HCT116 (cell line): ENCODE measurements at regions not wholly inside any gene's neighbourhood (a gene's known extent, or its start where the extent isn't known, plus 50 kb on each side); places are given as distances from the start of the nearest gene placed in this dataset.

Experiments used
- ATAC-seq: fragments of 200-7000 bp; cut with Tn5 transposase; 2 replicates; pipeline ENCODE4 v1.9.1; 2020; ENCODE audit warnings: mild to moderate bottlenecking, moderate library complexity
- BruUV-seq: library from RNA; stranded (reverse); fragments of 400-500 nt; replicated peaks from 2 replicates; lab custom pipeline; 2021; lab: Mats Ljungman, UMichigan
- CTCF ChIA-PET: fragments of 300-600 bp; sonication (Branson Sonifier 250); formaldehyde crosslinking; loops from one replicate; lab custom pipeline; 2021; ENCODE audit warnings: antibody characterized with exemption; lab: Charles Lee
- POLR2A ChIA-PET: fragments of 300-600, 350-600 bp; sonication (Branson Sonifier 250); formaldehyde crosslinking; loops from one replicate; lab custom pipeline; 2021; ENCODE audit warnings: antibody characterized with exemption; lab: Charles Lee
- RAD21 ChIA-PET, 2 experiments: fragments of 300-600 bp; sonication (Branson Sonifier 250); formaldehyde crosslinking; loops; one replicate each; lab custom pipeline; 2023; ENCODE audit warnings: low total read pairs in 2 of 2; ENCODE audit not compliant: uncharacterized antibody in 2 of 2, unreplicated experiment in 2 of 2, low non-redundant PET in 1 of 2; lab: Charles Lee
- DNase-seq: peaks from one replicate; pipeline ENCODE4 v3.0.0-alpha.2; 2010; ENCODE audit warnings: low read depth, low spot score
- H2AFZ ChIP-seq: fragments of 200-600 bp; shearing (Covaris generic), sonication (generic); 2 replicates; pipeline ENCODE4 v1.6.1; 2017; ENCODE audit warnings: low read depth, mixed run types, mixed read lengths, antibody characterized with exemption, low read length; ENCODE audit not compliant: poor library complexity, severe bottlenecking
- H3K27ac ChIP-seq: 2 replicates; pipeline ENCODE4 v1.5.1; 2012; ENCODE audit warnings: low read depth, low read length
- H3K27me3 ChIP-seq: fragments of 200-600 bp; sonication (generic); 2 replicates; pipeline ENCODE4 v1.6.1; 2016; ENCODE audit warnings: mixed run types, low read length, mixed read lengths; ENCODE audit not compliant: insufficient read depth
- H3K36me3 ChIP-seq, 2 experiments: fragments of 200-500 bp in 1 of 2; fragments of 200-600 bp in 1 of 2; sonication (Bioruptor generic) in 1 of 2; sonication (generic) in 1 of 2; 2 replicates each; pipeline versions ENCODE4 v1.5.1 to v1.6.1; 2014 to 2016; ENCODE audit warnings: low read length in 2 of 2, inconsistent platforms in 1 of 2, mixed read lengths in 1 of 2, mixed run types in 1 of 2; ENCODE audit not compliant: insufficient read depth in 2 of 2, control insufficient read depth in 1 of 2
- H3K4me1 ChIP-seq, 2 experiments: fragments of 200-600 bp in 1 of 2; sonication (generic) in 1 of 2; 2 replicates each; pipeline versions ENCODE4 v1.5.1 to v1.6.1; 2012 to 2017; ENCODE audit warnings: low read length in 2 of 2, inconsistent platforms in 1 of 2, mild to moderate bottlenecking in 1 of 2, mixed read lengths in 1 of 2, mixed run types in 1 of 2, moderate library complexity in 1 of 2; ENCODE audit not compliant: insufficient read depth in 2 of 2, control insufficient read depth in 1 of 2
- H3K4me2 ChIP-seq: fragments of 200-600 bp; sonication (generic); 2 replicates; pipeline ENCODE4 v1.6.1; 2017; ENCODE audit warnings: mixed run types, low read length, mixed read lengths
- H3K4me3 ChIP-seq, 2 experiments: fragments of 200-600 bp in 1 of 2; sonication (generic) in 1 of 2; replicated peaks in 1 of 2; 2 replicates each; pipeline ENCODE4 v1.5.1; 2011 to 2016; ENCODE audit warnings: low read length in 2 of 2, control low read depth in 1 of 2, low read depth in 1 of 2, mild to moderate bottlenecking in 1 of 2, mixed read lengths in 1 of 2, mixed run types in 1 of 2
- H3K79me2 ChIP-seq: fragments of 200-600 bp; sonication (generic); 2 replicates; pipeline ENCODE4 v1.6.1; 2017; ENCODE audit warnings: mild to moderate bottlenecking, mixed run types, low read length, moderate library complexity, mixed read lengths; ENCODE audit not compliant: insufficient read depth
- H3K9ac ChIP-seq: fragments of 200-600 bp; sonication (generic); 2 replicates; pipeline ENCODE4 v1.6.1; 2016; ENCODE audit warnings: low read length, mixed read lengths
- H3K9me2 ChIP-seq: fragments of 200-600 bp; sonication (generic), shearing (Covaris generic); 2 replicates; pipeline ENCODE4 v1.6.1; 2017; ENCODE audit warnings: mixed run types, mild to moderate bottlenecking, moderate library complexity; ENCODE audit not compliant: insufficient read depth
- H3K9me3 ChIP-seq, 2 experiments: fragments of 200-500 bp in 1 of 2; fragments of 200-600 bp in 1 of 2; sonication (Bioruptor generic) in 1 of 2; sonication (generic) in 1 of 2; 2 replicates each; pipeline ENCODE4 v1.6.1; 2014 to 2017; ENCODE audit warnings: low read length in 2 of 2, mixed read lengths in 2 of 2, inconsistent platforms in 1 of 2, low read depth in 1 of 2, mild to moderate bottlenecking in 1 of 2, mixed run types in 1 of 2, moderate library complexity in 1 of 2; ENCODE audit not compliant: control insufficient read depth in 1 of 2, insufficient read depth in 1 of 2
- H4K20me1 ChIP-seq: fragments of 200-600 bp; sonication (generic), shearing (Covaris generic); 2 replicates; pipeline ENCODE4 v1.6.1; 2017; ENCODE audit warnings: mixed run types, mild to moderate bottlenecking, moderate library complexity; ENCODE audit not compliant: insufficient read depth
- CBX3 ChIP-seq: IDR thresholded peaks from 2 replicates; pipeline ENCODE4 v1.6.1; 2012; ENCODE audit warnings: low read depth
- CEBPB ChIP-seq: IDR thresholded peaks from 2 replicates; pipeline ENCODE4 v1.6.1; 2012; ENCODE audit warnings: low read depth
- EGR1 ChIP-seq: IDR thresholded peaks from 2 replicates; pipeline ENCODE4 v1.6.1; 2012; ENCODE audit warnings: low read depth
- EZH2 ChIP-seq: fragments of 200-600 bp; sonication (generic); IDR thresholded peaks from 2 replicates; pipeline ENCODE4 v1.6.1; 2017; ENCODE audit warnings: antibody characterized with exemption, mixed run types
- FOSL1 ChIP-seq: IDR thresholded peaks from 2 replicates; pipeline ENCODE4 v1.6.1; 2012; ENCODE audit warnings: low read depth
- JUND ChIP-seq: IDR thresholded peaks from 2 replicates; pipeline ENCODE4 v1.6.1; 2012
- POLR2A ChIP-seq: IDR thresholded peaks from 2 replicates; pipeline ENCODE4 v1.7.0; 2011; ENCODE audit warnings: borderline replicate concordance; ENCODE audit not compliant: insufficient read depth, insufficient read length; ENCODE audit errors: extremely low read depth
- POLR2AphosphoS5 ChIP-seq: IDR thresholded peaks from 2 replicates; pipeline ENCODE4 v1.6.1; 2011; ENCODE audit warnings: mild to moderate bottlenecking, low read depth, low read length, moderate library complexity
- SIN3A ChIP-seq: IDR thresholded peaks from 2 replicates; pipeline ENCODE4 v1.6.1; 2012; ENCODE audit warnings: low read depth
- SRF ChIP-seq: IDR thresholded peaks from 2 replicates; pipeline ENCODE4 v1.6.1; 2012; ENCODE audit warnings: low read depth
- TCF7L2 ChIP-seq: IDR thresholded peaks from 2 replicates; pipeline ENCODE4 v1.7.0; 2011; ENCODE audit warnings: borderline replicate concordance, inconsistent platforms; ENCODE audit not compliant: insufficient read depth, insufficient read length; ENCODE audit errors: extremely low read depth
- YY1 ChIP-seq: IDR thresholded peaks from 2 replicates; pipeline ENCODE4 v1.6.1; 2011; ENCODE audit warnings: low read length, low read depth, moderate library complexity, mild to moderate bottlenecking; ENCODE audit not compliant: insufficient replicate concordance; ENCODE audit errors: extremely low read depth
- ZNF274 ChIP-seq: fragments of 200-500 bp; sonication (Bioruptor generic); IDR thresholded peaks from 2 replicates; pipeline ENCODE4 v1.6.1; 2014; ENCODE audit warnings: mild to moderate bottlenecking, low read depth, low read length, inconsistent platforms
- intact Hi-C: fragments of 100-400 bp; cut with micrococcal nuclease; formaldehyde crosslinking; loops from 2 replicates; pipeline ENCODE4 v1.10.0; 2022
- TF ChIP-seq, protein P1 (sequence below), 3 experiments: fragments of 200-600 bp in 1 of 3; sonication (generic) in 1 of 3; IDR thresholded peaks in 2 of 3; conservative IDR thresholded peaks in 1 of 3; 2 replicates each; pipeline ENCODE4 v1.5.1; 2012 to 2017; ENCODE audit warnings: low read depth in 2 of 3, low read length in 2 of 3, antibody characterized with exemption in 1 of 3, borderline replicate concordance in 1 of 3, control low read depth in 1 of 3, mild to moderate bottlenecking in 1 of 3, mixed read lengths in 1 of 3, mixed run types in 1 of 3, moderate library complexity in 1 of 3; ENCODE audit not compliant: insufficient read depth in 1 of 3
- TF ChIP-seq, protein P2 (sequence below): IDR thresholded peaks from 2 replicates; pipeline ENCODE4 v1.6.1; 2011; ENCODE audit warnings: mild to moderate bottlenecking, low read length, moderate library complexity; ENCODE audit not compliant: insufficient replicate concordance; ENCODE audit errors: extremely low read depth
- TF ChIP-seq, protein P3 (sequence below): IDR thresholded peaks from 2 replicates; pipeline ENCODE4 v1.6.1; 2012

DNA sequence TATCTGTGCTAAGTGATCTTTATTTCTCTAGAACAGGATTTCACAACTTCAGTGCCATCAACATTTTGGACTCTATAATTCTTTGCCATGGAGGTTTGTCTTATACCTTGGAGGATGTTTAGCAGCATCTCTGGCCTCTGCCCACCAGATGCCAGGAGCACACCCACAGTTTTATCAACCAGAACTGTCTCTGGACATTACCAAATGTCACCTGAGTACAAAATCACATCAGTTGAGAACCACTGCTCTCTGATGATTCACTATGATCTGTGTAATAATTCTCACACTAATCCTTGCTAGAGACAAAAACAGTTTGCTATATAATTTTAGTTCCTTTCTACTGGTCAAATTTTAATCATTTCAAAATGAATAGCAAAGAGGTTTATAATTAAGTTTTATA, 102.8 kb upstream of the AMZ2 start:
- no peaks in the 10 kb centered on the region for H3K9me3 ChIP-seq
- no peaks in the 10 kb centered on the region for H3K9me2 ChIP-seq
- TF ChIP-seq SIN3A = no peak
- no peak for TF ChIP-seq SRF
- no peak for TF ChIP-seq CEBPB
- TF ChIP-seq TCF7L2 = no peak
- no peak for TF ChIP-seq JUND
- TF ChIP-seq CBX3 = no peak
- DNase-seq (no peak), ATAC-seq (no peak)
- H2AFZ ChIP-seq = no peak overlapping the region
- H4K20me1 ChIP-seq = no peaks in the 10 kb centered on the region
- no TSS peak for BruUV-seq
- no peak overlapping the region for H3K4me3 ChIP-seq
- H3K4me1 ChIP-seq = no peaks in the 10 kb centered on the region
- no peak overlapping the region for H3K27ac ChIP-seq
- no peak overlapping the region for H3K9ac ChIP-seq
- H3K36me3 ChIP-seq = no peaks in the 10 kb centered on the region
- no peak overlapping the region for H3K4me2 ChIP-seq
- H3K27me3 ChIP-seq = no peaks in the 10 kb centered on the region
- CTCF ChIA-PET = no interaction called here
- intact Hi-C loops = no loop called here
- POLR2A ChIA-PET = no interaction called here
- RAD21 ChIA-PET = no interaction called here
- H3K79me2 ChIP-seq = no peaks in the 10 kb centered on the region

DNA sequence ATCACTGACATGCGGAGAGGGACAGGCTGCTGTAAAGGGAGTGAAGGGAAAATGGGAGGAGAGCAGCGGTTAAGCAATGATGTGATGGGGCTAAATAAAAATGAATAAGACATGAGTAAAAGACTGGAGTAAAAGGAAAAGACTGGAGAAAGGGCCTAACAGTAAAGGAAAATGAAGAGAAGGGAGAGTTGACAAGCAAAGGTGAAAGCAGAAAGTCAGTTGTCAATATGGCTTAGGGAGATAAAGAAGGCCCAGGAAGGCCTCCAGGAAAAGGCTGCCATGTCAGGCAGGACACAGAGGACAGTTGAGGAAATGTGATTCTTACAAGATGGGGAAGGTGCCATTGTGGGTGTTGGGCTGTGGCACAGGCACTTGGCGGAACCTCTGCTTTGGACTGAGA, 98.9 kb upstream of the AMZ2 start:
- H2AFZ ChIP-seq = no peak overlapping the region
- H3K4me2 ChIP-seq = no peak overlapping the region
- H3K9me3 ChIP-seq = no peaks in the 10 kb centered on the region
- H3K36me3 ChIP-seq = no peaks in the 10 kb centered on the region
- H3K27me3 ChIP-seq = no peaks in the 10 kb centered on the region
- intact Hi-C loops = no loop called here
- no peaks in the 10 kb centered on the region for H3K4me1 ChIP-seq
- H3K79me2 ChIP-seq = no peaks in the 10 kb centered on the region
- ATAC-seq = no peak
- ChIA-PET POLR2A (no interaction called here), RAD21 (no interaction called here), CTCF (no interaction called here)
- H3K9me2 ChIP-seq = no peaks in the 10 kb centered on the region
- H4K20me1 ChIP-seq = no peaks in the 10 kb centered on the region
- DNase-seq = no peak
- no peak overlapping the region for H3K4me3 ChIP-seq
- no TSS peak for BruUV-seq
- no peak overlapping the region for H3K9ac ChIP-seq
- TF ChIP-seq SIN3A = no peak
- TF ChIP-seq TCF7L2 = no peak
- TF ChIP-seq YY1 = no peak
- TF ChIP-seq CBX3 = no peak
- no peak for TF ChIP-seq POLR2A
- TF ChIP-seq, protein P1, sequence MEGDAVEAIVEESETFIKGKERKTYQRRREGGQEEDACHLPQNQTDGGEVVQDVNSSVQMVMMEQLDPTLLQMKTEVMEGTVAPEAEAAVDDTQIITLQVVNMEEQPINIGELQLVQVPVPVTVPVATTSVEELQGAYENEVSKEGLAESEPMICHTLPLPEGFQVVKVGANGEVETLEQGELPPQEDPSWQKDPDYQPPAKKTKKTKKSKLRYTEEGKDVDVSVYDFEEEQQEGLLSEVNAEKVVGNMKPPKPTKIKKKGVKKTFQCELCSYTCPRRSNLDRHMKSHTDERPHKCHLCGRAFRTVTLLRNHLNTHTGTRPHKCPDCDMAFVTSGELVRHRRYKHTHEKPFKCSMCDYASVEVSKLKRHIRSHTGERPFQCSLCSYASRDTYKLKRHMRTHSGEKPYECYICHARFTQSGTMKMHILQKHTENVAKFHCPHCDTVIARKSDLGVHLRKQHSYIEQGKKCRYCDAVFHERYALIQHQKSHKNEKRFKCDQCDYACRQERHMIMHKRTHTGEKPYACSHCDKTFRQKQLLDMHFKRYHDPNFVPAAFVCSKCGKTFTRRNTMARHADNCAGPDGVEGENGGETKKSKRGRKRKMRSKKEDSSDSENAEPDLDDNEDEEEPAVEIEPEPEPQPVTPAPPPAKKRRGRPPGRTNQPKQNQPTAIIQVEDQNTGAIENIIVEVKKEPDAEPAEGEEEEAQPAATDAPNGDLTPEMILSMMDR (IDR thresholded peaks at IDR 0.05 in 2 of 3, conservative IDR thresholded peaks at IDR 0.05 in 1 of 3; ENCODE audit: borderline replicate concordance in 1 of 3, insufficient read depth in 1 of 3, low read depth in 2 of 3, low read length in 2 of 3) = no peak
- TF ChIP-seq, protein P2, sequence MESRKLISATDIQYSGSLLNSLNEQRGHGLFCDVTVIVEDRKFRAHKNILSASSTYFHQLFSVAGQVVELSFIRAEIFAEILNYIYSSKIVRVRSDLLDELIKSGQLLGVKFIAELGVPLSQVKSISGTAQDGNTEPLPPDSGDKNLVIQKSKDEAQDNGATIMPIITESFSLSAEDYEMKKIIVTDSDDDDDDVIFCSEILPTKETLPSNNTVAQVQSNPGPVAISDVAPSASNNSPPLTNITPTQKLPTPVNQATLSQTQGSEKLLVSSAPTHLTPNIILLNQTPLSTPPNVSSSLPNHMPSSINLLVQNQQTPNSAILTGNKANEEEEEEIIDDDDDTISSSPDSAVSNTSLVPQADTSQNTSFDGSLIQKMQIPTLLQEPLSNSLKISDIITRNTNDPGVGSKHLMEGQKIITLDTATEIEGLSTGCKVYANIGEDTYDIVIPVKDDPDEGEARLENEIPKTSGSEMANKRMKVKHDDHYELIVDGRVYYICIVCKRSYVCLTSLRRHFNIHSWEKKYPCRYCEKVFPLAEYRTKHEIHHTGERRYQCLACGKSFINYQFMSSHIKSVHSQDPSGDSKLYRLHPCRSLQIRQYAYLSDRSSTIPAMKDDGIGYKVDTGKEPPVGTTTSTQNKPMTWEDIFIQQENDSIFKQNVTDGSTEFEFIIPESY = no peak
- no peak for TF ChIP-seq EGR1
- TF ChIP-seq, protein P3, sequence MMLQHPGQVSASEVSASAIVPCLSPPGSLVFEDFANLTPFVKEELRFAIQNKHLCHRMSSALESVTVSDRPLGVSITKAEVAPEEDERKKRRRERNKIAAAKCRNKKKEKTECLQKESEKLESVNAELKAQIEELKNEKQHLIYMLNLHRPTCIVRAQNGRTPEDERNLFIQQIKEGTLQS = no peak
- TF ChIP-seq EZH2 = no peak
- TF ChIP-seq SRF = no peak
- TF ChIP-seq ZNF274 = no peak
- no peak for TF ChIP-seq FOSL1
- no peak for TF ChIP-seq POLR2AphosphoS5
- TF ChIP-seq, all 23 proteins: peak for 0
- no peak overlapping the region for H3K27ac ChIP-seq
